Loucy (cell line): ENCODE measurements at regions not wholly inside any gene's neighbourhood (a gene's known extent, or its start where the extent isn't known, plus 50 kb on each side); places are given as distances from the start of the nearest gene placed in this dataset.

Experiments
- H2AFZ ChIP-seq: fragments of 200-600 bp; sonication (generic); 2 replicates; pipeline ENCODE4 v1.6.0; 2016; ENCODE audit warnings: antibody characterized with exemption, mild to moderate bottlenecking, low read length, moderate library complexity
- H3F3A ChIP-seq: fragments of 200-600 bp; 2 replicates; pipeline ENCODE4 v1.6.0; 2016; ENCODE audit warnings: antibody characterized with exemption, low read depth, mild to moderate bottlenecking
- H3K27me3 ChIP-seq: fragments of 200-600 bp; sonication (generic); 2 replicates; pipeline ENCODE4 v1.6.1; 2014; ENCODE audit warnings: low read length, mild to moderate bottlenecking; ENCODE audit not compliant: insufficient read depth, poor library complexity, severe bottlenecking
- H3K36me3 ChIP-seq: fragments of 200-600 bp; sonication (generic); 2 replicates; pipeline ENCODE4 v1.6.1; 2016; ENCODE audit warnings: low read length; ENCODE audit not compliant: insufficient read depth
- H3K4me1 ChIP-seq: fragments of 200-600 bp; sonication (generic); 2 replicates; pipeline ENCODE4 v1.5.1; 2014; ENCODE audit warnings: low read length, mild to moderate bottlenecking; ENCODE audit not compliant: insufficient read depth, poor library complexity, severe bottlenecking
- H3K4me2 ChIP-seq: fragments of 200-600 bp; sonication (generic); 2 replicates; pipeline ENCODE4 v1.6.0; 2014; ENCODE audit warnings: antibody characterized with exemption, low read length, low read depth, mild to moderate bottlenecking; ENCODE audit not compliant: poor library complexity, severe bottlenecking
- H3K4me3 ChIP-seq: fragments of 200-600 bp; sonication (generic); 2 replicates; pipeline ENCODE4 v1.5.1; 2014; ENCODE audit warnings: low read length, mild to moderate bottlenecking, mixed read lengths; ENCODE audit not compliant: poor library complexity, severe bottlenecking
- H3K79me2 ChIP-seq: fragments of 200-600 bp; sonication (generic); 2 replicates; pipeline ENCODE4 v1.6.1; 2014; ENCODE audit warnings: low read length; ENCODE audit not compliant: insufficient read depth
- H3K9ac ChIP-seq: fragments of 200-600 bp; sonication (generic); 2 replicates; pipeline ENCODE4 v1.6.0; 2014; ENCODE audit warnings: mild to moderate bottlenecking, low read depth, low read length, moderate library complexity; ENCODE audit not compliant: poor library complexity, severe bottlenecking
- H3K9me2 ChIP-seq: fragments of 200-600 bp; sonication (generic); replicated peaks from 2 replicates; pipeline ENCODE4 v1.6.1; 2016; ENCODE audit warnings: low read depth, low read length, mixed read lengths
- H3K9me3 ChIP-seq: fragments of 200-600 bp; sonication (generic); 2 replicates; pipeline ENCODE4 v1.6.1; 2014; ENCODE audit warnings: mild to moderate bottlenecking, antibody characterized with exemption, low read length, low read depth; ENCODE audit not compliant: insufficient read depth
- H4K20me1 ChIP-seq: fragments of 200-600 bp; sonication (generic); 2 replicates; pipeline ENCODE4 v1.6.0; 2014; ENCODE audit warnings: antibody characterized with exemption, low read length, mild to moderate bottlenecking; ENCODE audit not compliant: insufficient read depth, poor library complexity, severe bottlenecking
- CTCF ChIP-seq: fragments of 200-600 bp; sonication (generic); conservative IDR thresholded peaks from 2 replicates; pipeline ENCODE4 v1.5.1; 2014; ENCODE audit warnings: mild to moderate bottlenecking, antibody characterized with exemption, low read length
- EZH2phosphoT487 ChIP-seq: fragments of 200-600 bp; IDR thresholded peaks from 2 replicates; pipeline ENCODE4 v1.6.1; 2018; ENCODE audit warnings: antibody characterized with exemption, mild to moderate bottlenecking, moderate library complexity, borderline replicate concordance

GRCh38 chr4:85113706-85114105 lies 147.2 kb upstream of the WDFY3 start:
- H3K9me2 ChIP-seq = no peaks in the 10 kb centered on the region
- no peak for TF ChIP-seq CTCF
- TF ChIP-seq EZH2phosphoT487 = no peak
- no peaks in the 10 kb centered on the region for H3K79me2 ChIP-seq

GRCh38 chr4:85114526-85114925 lies 148.0 kb upstream of the WDFY3 start:
- peaks cover 3% of the 10 kb centered on the region; the same call in 1 of the 2 replicates for H3K9me3 ChIP-seq
- H4K20me1 ChIP-seq = no peaks in the 10 kb centered on the region
- H3K4me2 ChIP-seq = no peak overlapping the region
- no peaks in the 10 kb centered on the region for H3F3A ChIP-seq
- H3K4me3 ChIP-seq = no peak overlapping the region
- H3K9me2 ChIP-seq = no peaks in the 10 kb centered on the region
- no peak overlapping the region for H3K9ac ChIP-seq
- H2AFZ ChIP-seq = no peak overlapping the region
- no peaks in the 10 kb centered on the region for H3K79me2 ChIP-seq
- H3K36me3 ChIP-seq = no peaks in the 10 kb centered on the region
- H3K4me1 ChIP-seq = no peaks in the 10 kb centered on the region
- TF ChIP-seq EZH2phosphoT487 (no peak), CTCF (no peak)
- H3K27me3 ChIP-seq = no peaks in the 10 kb centered on the region

More at GRCh38 chr4:85113706-85114105, 147.2 kb upstream of the WDFY3 start:
- no peaks in the 10 kb centered on the region for H3K27me3 ChIP-seq
- no peaks in the 10 kb centered on the region for H3K4me1 ChIP-seq
- H3F3A ChIP-seq = no peaks in the 10 kb centered on the region
- no peak overlapping the region for H2AFZ ChIP-seq
- H3K9ac ChIP-seq = no peak overlapping the region
- no peaks in the 10 kb centered on the region for H3K36me3 ChIP-seq
- H3K4me2 ChIP-seq = no peak overlapping the region
- no peaks in the 10 kb centered on the region for H3K9me3 ChIP-seq
- H4K20me1 ChIP-seq = no peaks in the 10 kb centered on the region
- no peak overlapping the region for H3K4me3 ChIP-seq

GRCh38 chr4:85116008-85116407 lies 149.5 kb upstream of the WDFY3 start:
- H3K79me2 ChIP-seq = no peaks in the 10 kb centered on the region
- H3K36me3 ChIP-seq = no peaks in the 10 kb centered on the region
- TF ChIP-seq EZH2phosphoT487 = no peak
- TF ChIP-seq CTCF = no peak
- H3K4me1 ChIP-seq = no peaks in the 10 kb centered on the region
- no peak overlapping the region for H3K4me3 ChIP-seq
- no peaks in the 10 kb centered on the region for H3K27me3 ChIP-seq
- H2AFZ ChIP-seq = no peak overlapping the region
- no peaks in the 10 kb centered on the region for H3K9me2 ChIP-seq
- no peaks in the 10 kb centered on the region for H4K20me1 ChIP-seq
- H3K4me2 ChIP-seq = no peak overlapping the region
- no peaks in the 10 kb centered on the region for H3F3A ChIP-seq
- peaks cover 3% of the 10 kb centered on the region; the same call in 1 of the 2 replicates for H3K9me3 ChIP-seq
- no peak overlapping the region for H3K9ac ChIP-seq
